Common myeloid progenitor, CD34-positive (primary cell): ENCODE measurements at regions not wholly inside any gene's neighbourhood (a gene's known extent, or its start where the extent isn't known, plus 50 kb on each side); places are given as distances from the start of the nearest gene placed in this dataset.

Source experiments
- CTCF ChIA-PET: fragments of 350-600 bp; sonication (Branson Sonifier 250); formaldehyde crosslinking; loops from one replicate; lab custom pipeline; 2021; ENCODE audit warnings: antibody characterized with exemption; lab: Charles Lee
- POLR2A ChIA-PET: fragments of 350-600 bp; sonication (Branson Sonifier 250); formaldehyde crosslinking; loops from one replicate; lab custom pipeline; 2021; ENCODE audit warnings: antibody characterized with exemption; lab: Charles Lee
- DNase-seq, 3 donors: peaks; one replicate each; pipeline versions ENCODE4 v3.0.0 to v3.0.0-alpha.2; 2013
- H3K27ac ChIP-seq, 2 experiments: 1 replicate in 1 of 2; 2 replicates in 1 of 2; pipeline ENCODE4 v1.7.0; 2013; ENCODE audit warnings: inconsistent platforms in 2 of 2, low read length in 2 of 2, mild to moderate bottlenecking in 2 of 2, low read depth in 1 of 2, moderate library complexity in 1 of 2; ENCODE audit not compliant: severe bottlenecking in 2 of 2, insufficient read depth in 1 of 2, poor library complexity in 1 of 2
- H3K27me3 ChIP-seq, 5 experiments: replicated peaks in 2 of 5; 1 replicate in 3 of 5; 2 replicates in 2 of 5; pipeline versions ENCODE4 v1.6.1 to v1.7.0; 2013; ENCODE audit warnings: low read length in 4 of 5, mild to moderate bottlenecking in 2 of 5, moderate library complexity in 2 of 5, inconsistent platforms in 1 of 5; ENCODE audit not compliant: insufficient read depth in 5 of 5, control insufficient read depth in 4 of 5
- H3K36me3 ChIP-seq, 4 experiments: 1 replicate in 2 of 4; 2 replicates in 2 of 4; pipeline versions ENCODE4 v1.6.1 to v1.7.0; 2013; ENCODE audit warnings: low read length in 3 of 4, control low read depth in 1 of 4, mild to moderate bottlenecking in 1 of 4; ENCODE audit not compliant: control insufficient read depth in 4 of 4, insufficient read depth in 4 of 4
- H3K4me1 ChIP-seq, 4 experiments: 1 replicate in 3 of 4; 2 replicates in 1 of 4; pipeline versions ENCODE4 v1.6.1 to v1.7.1; 2013; ENCODE audit warnings: low read length in 3 of 4, mild to moderate bottlenecking in 3 of 4, control low read depth in 1 of 4, inconsistent platforms in 1 of 4, moderate library complexity in 1 of 4; ENCODE audit not compliant: control insufficient read depth in 4 of 4, insufficient read depth in 4 of 4; ENCODE audit errors: control extremely low read depth in 1 of 4
- H3K4me3 ChIP-seq, 7 experiments: 1 replicate in 4 of 7; 2 replicates in 3 of 7; pipeline versions ENCODE4 v1.5.1 to v1.7.0; 2013; ENCODE audit warnings: mild to moderate bottlenecking in 7 of 7, low read length in 6 of 7, moderate library complexity in 6 of 7, inconsistent platforms in 2 of 7, low read depth in 2 of 7, control low read depth in 1 of 7; ENCODE audit not compliant: insufficient read depth in 4 of 7, control insufficient read depth in 1 of 7; ENCODE audit errors: extremely low read depth in 1 of 7
- H3K9me3 ChIP-seq, 5 experiments: 1 replicate in 4 of 5; 2 replicates in 1 of 5; pipeline versions ENCODE4 v1.6.1 to v1.7.1; 2013; ENCODE audit warnings: low read length in 4 of 5, mild to moderate bottlenecking in 2 of 5, inconsistent platforms in 1 of 5, low read depth in 1 of 5, moderate library complexity in 1 of 5; ENCODE audit not compliant: control insufficient read depth in 4 of 5, insufficient read depth in 2 of 5; ENCODE audit errors: control extremely low read depth in 1 of 5
- WGBS: methylation state at CpG from one replicate; pipeline ENCODE4 v1.1.5; 2013; ENCODE audit not compliant: insufficient coverage; 5-methylcytosine and 5-hydroxymethylcytosine counted together

- 94% methylated on average over 3 of the region's 4 CpGs for WGBS
- ChIA-PET POLR2A (no interaction called here), CTCF (interaction anchor here (1.1 to 11.9 kb wide), 5 partner anchors 18 to 235 kb away, joined by 3 to 77 read pairs (median 21); no protein-coding TSS in a partner anchor)
These were observed 90.2 kb upstream of the CCL2 start for GRCh38 chr17:34164837-34165236.

GRCh38 chr17:34166352-34166751, 88.7 kb upstream of the CCL2 start:
- ChIA-PET CTCF (interaction anchor here (0.6 to 11.9 kb wide), 8 partner anchors 10 to 1618 kb away, joined by 3 to 77 read pairs (median 14); no protein-coding TSS in a partner anchor), POLR2A (no interaction called here)
- H3K4me3 ChIP-seq = no peak overlapping the region
- peaks cover 0 to 13% (median 3%) of the 10 kb centered on the region in 4 experiments for H3K4me1 ChIP-seq
- no peak overlapping the region for H3K27ac ChIP-seq
- no peaks in the 10 kb centered on the region for H3K36me3 ChIP-seq
- no peaks in the 10 kb centered on the region for H3K9me3 ChIP-seq
- peaks cover 0 to 5% (median 0%) of the 10 kb centered on the region in 5 experiments for H3K27me3 ChIP-seq
- no peak for DNase-seq

More at GRCh38 chr17:34164837-34165236, 90.2 kb upstream of the CCL2 start:
- no peak overlapping the region for H3K27ac ChIP-seq
- peaks cover 0 to 8% (median 0%) of the 10 kb centered on the region in 5 experiments for H3K27me3 ChIP-seq
- no peak for DNase-seq
- peaks cover 0 to 16% (median 2%) of the 10 kb centered on the region in 4 experiments for H3K4me1 ChIP-seq
- no peaks in the 10 kb centered on the region for H3K9me3 ChIP-seq
- H3K4me3 ChIP-seq = no peak overlapping the region
- H3K36me3 ChIP-seq = no peaks in the 10 kb centered on the region

- Histone ChIP-seq H3K36me3 (no peaks in the 10 kb centered on the region), H3K4me1 (peaks cover 0 to 13% (median 5%) of the 10 kb centered on the region in 4 experiments), H3K27ac (no peak overlapping the region), H3K4me3 (no peak overlapping the region), H3K27me3 (peaks cover 0 to 5% (median 0%) of the 10 kb centered on the region in 5 experiments), H3K9me3 (peaks cover 0 to 2% (median 0%) of the 10 kb centered on the region in 5 experiments)
- no CpG with 5 or more reads among the region's 5 CpGs for whole genome bisulfite sequencing
- no peak for DNase-seq
- ChIA-PET CTCF (interaction anchor here (1.1 to 11.9 kb wide), 6 partner anchors 11 to 237 kb away, joined by 3 to 77 read pairs (median 36); no protein-coding TSS in a partner anchor), POLR2A (no interaction called here)
These were observed 87.7 kb upstream of the CCL2 start for GRCh38 chr17:34167354-34167753.

GRCh38 chr17:34168989-34169388, 86.1 kb upstream of the CCL2 start:
- Histone ChIP-seq H3K9me3 (peaks cover 0 to 5% (median 0%) of the 10 kb centered on the region in 5 experiments), H3K4me1 (peaks cover 0 to 21% (median 12%) of the 10 kb centered on the region in 4 experiments), H3K27ac (no peak overlapping the region), H3K36me3 (no peaks in the 10 kb centered on the region), H3K27me3 (peaks cover 0 to 5% (median 0%) of the 10 kb centered on the region in 5 experiments), H3K4me3 (no peak overlapping the region)
- whole genome bisulfite sequencing = 100% methylated on average over 2 of the region's 4 CpGs
- ChIA-PET CTCF (interaction anchor here (1.5 to 11.9 kb wide), 4 partner anchors 13 to 239 kb away, joined by 3 to 77 read pairs (median 63); no protein-coding TSS in a partner anchor), POLR2A (no interaction called here)
- DNase-seq = no peak

- POLR2A ChIA-PET = interaction anchor here (0.7 kb wide), 1 partner anchor 218 kb away, joined by 4 read pairs; no protein-coding TSS in a partner anchor
- H3K27ac ChIP-seq = no peak overlapping the region
- peaks cover 0 to 5% (median 0%) of the 10 kb centered on the region in 5 experiments for H3K9me3 ChIP-seq
- H3K27me3 ChIP-seq = peaks cover 0 to 3% (median 0%) of the 10 kb centered on the region in 5 experiments
- DNase-seq = no peak
- H3K4me3 ChIP-seq = no peak overlapping the region
- H3K4me1 ChIP-seq = peaks cover 0 to 22% (median 12%) of the 10 kb centered on the region in 4 experiments
- CTCF ChIA-PET = interaction anchor here (7.8 to 9.6 kb wide), 2 partner anchors 13 to 240 kb away, joined by 52 to 77 read pairs; no protein-coding TSS in a partner anchor
- H3K36me3 ChIP-seq = no peaks in the 10 kb centered on the region
These were observed 85.6 kb upstream of the CCL2 start for GRCh38 chr17:34169496-34169895.

GRCh38 chr17:34171245-34171818, 83.8 kb upstream of the CCL2 start:
- peak; percentile 88 to 96 (median 96) for DNase-seq
- WGBS = 58% methylated on average over 9 of the region's 9 CpGs

GRCh38 chr17:34172390-34172918, 82.6 kb upstream of the CCL2 start:
- Histone ChIP-seq H3K36me3 (no peaks in the 10 kb centered on the region), H3K4me3 (no peak overlapping the region), H3K27me3 (no peaks in the 10 kb centered on the region), H3K9me3 (peaks cover 0 to 5% (median 0%) of the 10 kb centered on the region in 5 experiments), H3K27ac (no peak overlapping the region), H3K4me1 (peaks cover 0 to 28% (median 15%) of the 10 kb centered on the region in 4 experiments)
- ChIA-PET POLR2A (no interaction called here), CTCF (interaction anchor here (1.1 to 7.8 kb wide), 9 partner anchors 11 to 394 kb away, joined by 3 to 52 read pairs (median 7); no protein-coding TSS in a partner anchor)
- DNase-seq = no peak

More at GRCh38 chr17:34171245-34171818, 83.8 kb upstream of the CCL2 start:
- H3K4me3 ChIP-seq = no peak overlapping the region
- peaks cover 0 to 5% (median 0%) of the 10 kb centered on the region in 5 experiments for H3K9me3 ChIP-seq
- CTCF ChIA-PET = interaction anchor here (1.0 to 7.8 kb wide), 17 partner anchors 10 to 392 kb away, joined by 3 to 52 read pairs (median 4); no protein-coding TSS in a partner anchor
- H3K36me3 ChIP-seq = no peaks in the 10 kb centered on the region
- H3K27ac ChIP-seq = no peak overlapping the region
- POLR2A ChIA-PET = no interaction called here
- H3K27me3 ChIP-seq = no peaks in the 10 kb centered on the region
- peaks cover 0 to 22% (median 12%) of the 10 kb centered on the region in 4 experiments for H3K4me1 ChIP-seq
